Hypothalamus (tissue), 51 donors: ENCODE measurements at regions not wholly inside any gene's neighbourhood (a gene's known extent, or its start where the extent isn't known, plus 50 kb on each side); places are given as distances from the start of the nearest gene placed in this dataset.
A peak's percentile ranks its signal among the peaks of the same experiment; 100 is the strongest.
"Not testable (repeated sequence)": the region's sequence is repeated elsewhere in the genome, so short reads cannot be mapped to it uniquely, and the experiment has no call there.

Source experiments
- DNase-seq, 51 donors: peaks; one replicate each; lab custom pipeline; 2025; lab: John Stamatoyannopoulos, UW

DNA sequence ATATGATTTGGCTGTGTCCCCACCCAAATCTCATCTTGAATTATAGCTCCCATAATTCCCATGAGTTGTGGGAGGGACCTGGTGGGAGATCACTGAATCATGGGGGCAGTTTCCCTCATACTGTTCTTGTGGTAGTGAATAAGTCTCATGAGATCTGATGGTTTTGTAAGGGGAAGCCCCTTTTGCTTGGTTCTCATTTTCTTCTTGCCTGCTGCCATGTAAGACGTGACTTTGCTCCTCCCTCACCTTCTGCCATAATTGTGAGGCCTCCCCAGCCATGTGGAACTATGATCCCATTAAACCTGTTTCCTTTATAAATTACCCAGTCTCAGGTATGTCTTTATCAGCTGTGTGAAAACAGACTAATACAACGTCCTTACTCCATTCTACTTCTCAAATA, 108.5 kb upstream of the SCAF8 start:
- not testable (repeated sequence) for DNase-seq

DNA sequence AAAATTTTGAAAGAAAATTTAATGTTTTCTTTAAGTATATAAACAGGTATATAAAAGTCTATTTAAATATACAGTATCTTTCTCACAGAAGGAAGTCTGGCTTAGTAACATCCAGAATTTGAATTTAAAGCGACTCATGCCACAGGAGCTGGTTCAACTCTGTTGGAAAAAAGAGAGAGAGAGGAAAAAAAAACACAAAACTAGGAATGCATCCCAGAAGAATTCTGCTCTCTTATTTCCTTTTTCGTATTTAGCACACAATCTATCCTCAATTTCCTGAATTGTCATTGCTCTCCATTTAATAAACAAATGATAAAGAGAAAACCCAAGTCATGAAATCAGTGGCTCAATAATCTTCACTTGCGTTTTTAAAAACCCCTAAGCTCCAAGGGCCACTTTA, 107.5 kb upstream of the SCAF8 start:
- DNase-seq: no peak

DNA sequence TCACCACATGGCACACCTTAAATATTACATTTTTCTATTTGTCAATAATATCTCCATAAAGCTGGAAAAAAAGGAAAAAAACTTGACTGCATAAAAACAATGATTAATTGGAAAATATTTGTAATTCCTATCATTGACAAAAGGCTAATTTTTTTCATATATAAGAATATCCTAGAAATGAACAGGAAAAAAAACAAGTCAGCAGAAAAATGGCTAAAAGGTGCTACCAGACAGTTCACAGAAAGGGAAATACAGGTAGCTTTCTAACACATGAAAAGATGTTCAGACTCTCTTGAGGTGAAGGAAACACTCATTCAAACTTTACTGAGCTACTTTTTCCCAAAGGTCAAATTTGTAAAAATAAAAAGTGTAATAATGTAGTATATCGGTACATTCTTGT, 104.1 kb upstream of the SCAF8 start:
- DNase-seq: no peak

DNA sequence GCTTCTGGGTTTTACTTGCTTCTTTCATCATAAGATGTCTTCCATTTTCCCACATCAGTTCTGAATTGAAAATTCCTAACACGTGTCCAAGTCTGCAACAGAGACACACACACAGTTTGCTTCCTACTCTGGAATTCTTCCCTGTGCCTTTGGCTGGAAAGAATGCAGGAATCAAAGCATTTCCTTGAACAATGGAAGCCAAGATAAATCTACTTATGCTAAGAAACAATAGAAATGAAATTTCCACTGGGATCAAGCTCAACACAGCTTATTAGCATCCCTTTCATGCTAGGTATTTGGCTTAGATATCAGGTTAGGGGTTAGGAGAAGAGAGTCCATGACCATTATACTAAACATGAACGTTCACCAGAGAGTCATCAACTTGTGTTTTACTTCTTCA, 101.1 kb upstream of the SCAF8 start:
- no peak for DNase-seq

DNA sequence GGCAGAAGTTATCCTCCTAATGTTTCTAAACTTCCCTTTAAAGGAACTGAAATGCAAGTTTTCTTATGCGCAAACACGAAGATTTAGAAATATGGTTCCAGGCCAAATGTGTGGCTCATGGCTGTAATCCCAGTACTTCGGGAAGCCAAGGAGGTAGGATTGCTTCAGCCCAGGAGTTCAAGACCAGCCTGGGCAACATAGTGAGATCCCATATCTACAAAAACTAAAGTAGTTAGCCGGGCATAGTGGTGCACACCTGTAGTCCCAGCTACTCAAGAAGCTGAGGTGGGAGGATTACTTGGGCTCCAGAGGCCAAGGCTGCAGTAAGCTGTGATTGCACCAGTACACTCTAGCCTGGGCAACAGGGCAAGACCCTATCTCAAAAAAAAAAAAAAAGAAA, 95.8 kb upstream of the SCAF8 start:
- DNase-seq: no peak

DNA sequence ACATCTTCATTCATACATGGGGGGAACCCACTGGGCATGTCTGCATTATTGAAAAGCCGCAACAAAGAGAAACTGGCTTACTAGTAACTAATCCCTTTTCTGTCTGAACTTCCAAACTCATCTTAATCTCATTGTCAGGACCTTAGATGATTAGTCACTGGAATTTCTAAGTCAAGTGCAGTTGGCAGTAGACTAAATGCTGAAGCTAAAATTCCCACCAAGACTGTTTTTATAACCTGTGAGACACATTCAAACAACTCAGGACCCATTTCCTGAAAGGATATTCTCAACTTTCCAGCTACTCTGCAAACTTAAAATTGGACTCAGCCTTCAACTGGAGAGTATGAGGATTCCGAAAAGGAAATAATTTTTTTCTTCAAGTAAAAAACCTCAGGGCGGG, 94.8 kb upstream of the SCAF8 start:
- DNase-seq: no peak

DNA sequence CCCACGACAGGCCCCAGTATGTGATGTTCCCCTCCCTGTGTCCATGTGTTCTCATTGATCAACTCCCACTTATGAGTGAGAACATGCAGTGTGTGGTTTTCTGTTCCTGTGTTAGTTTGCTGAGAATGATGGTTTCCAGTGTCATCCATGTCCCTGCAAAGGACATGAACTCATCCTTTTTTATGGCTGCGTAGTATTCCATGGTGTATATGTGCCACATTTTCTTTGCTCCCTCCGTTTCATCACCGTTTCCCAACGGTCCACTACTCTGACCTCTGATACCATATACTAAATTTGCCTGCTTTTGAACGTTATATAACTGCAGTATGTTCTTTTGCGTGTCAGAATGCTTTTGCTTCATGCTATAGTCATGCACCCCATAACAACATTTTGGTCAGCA, 94.0 kb upstream of the SCAF8 start:
- not testable (repeated sequence) for DNase-seq

DNA sequence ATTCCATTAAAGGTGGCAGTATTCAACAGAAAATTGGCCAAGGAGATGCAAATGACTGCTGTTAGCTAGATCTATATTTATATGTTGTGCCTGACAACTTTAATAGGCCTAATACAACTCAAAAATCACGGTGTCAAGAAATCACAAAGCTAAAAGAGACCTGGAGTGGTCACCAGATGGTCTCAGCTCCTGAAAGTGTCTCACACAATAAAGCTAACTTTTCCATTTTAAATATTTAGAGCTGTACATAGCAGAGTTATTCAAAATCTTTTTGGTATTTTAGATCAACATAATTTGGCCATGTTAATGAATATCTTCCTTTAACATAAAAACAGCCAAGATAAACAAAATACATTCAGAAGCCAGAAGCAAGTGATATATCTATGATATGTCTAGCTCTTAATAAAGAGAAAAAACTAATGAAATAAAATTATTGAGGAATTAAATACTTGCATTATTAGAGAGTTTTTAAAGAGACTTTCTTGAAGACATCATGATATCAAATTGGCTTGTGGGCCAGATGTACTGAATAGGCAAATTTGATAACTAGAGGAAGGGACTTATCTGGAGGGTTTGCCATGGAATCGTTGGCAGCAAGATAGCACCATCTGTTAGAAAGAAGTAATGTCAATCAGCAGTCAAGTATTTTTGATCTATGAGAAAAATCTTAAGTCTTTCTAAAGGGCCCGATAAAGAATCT, 84.9 kb upstream of the SCAF8 start:
- DNase-seq: no peak

DNA sequence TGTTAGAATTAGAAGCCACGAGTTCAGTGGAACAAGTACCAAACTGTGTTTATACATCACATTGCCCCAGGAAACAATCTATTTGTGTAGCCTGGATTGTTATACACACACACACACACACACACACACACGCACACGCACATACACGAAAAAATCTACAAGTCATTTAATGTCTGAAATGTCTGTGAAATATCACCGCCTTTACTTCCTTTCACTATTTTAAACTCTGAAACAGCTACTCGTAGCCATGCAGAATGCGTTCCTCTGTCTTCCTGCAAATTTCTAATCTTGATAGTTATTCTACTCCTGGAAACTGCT, 84.4 kb upstream of the SCAF8 start:
- DNase-seq: no peak

DNA sequence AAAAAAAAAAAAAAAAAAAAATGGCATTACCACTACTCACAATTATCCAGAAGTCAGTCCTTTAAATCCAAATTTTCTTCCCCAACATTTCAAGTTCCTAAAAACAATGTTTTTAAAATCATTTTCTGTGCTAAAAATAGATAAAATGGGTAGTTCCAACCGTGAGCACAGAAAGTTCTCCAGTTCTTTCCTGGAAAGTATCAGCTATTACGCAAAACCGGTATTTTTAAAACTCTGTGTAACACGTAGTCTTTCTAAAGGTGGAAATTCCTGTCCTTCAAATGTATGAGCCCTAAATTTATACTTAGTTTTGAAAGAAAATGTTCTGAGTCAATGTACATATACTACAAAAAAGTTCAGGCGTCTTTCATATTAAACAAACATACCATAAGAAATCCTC, 83.5 kb upstream of the SCAF8 start:
- DNase-seq: no peak

DNA sequence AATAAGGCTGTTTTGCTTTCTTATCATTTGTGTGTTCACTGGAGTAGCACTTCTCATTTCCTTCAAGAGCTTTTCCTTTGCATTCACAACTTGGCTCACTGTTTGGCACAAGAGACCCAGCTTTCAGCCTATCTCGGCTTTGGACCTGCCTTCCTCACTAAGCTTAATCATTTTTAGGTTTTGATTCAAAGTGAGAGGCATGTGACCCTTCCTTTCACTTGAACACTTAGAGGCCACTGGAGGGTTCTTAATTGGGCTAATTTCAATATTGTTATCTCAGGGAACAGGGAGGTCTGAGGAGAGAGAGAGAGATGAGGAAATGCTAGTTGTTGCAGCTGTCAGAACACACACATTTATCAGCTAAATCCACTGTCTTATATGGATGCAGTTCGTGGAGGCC, 82.9 kb upstream of the SCAF8 start:
- no peak for DNase-seq

DNA sequence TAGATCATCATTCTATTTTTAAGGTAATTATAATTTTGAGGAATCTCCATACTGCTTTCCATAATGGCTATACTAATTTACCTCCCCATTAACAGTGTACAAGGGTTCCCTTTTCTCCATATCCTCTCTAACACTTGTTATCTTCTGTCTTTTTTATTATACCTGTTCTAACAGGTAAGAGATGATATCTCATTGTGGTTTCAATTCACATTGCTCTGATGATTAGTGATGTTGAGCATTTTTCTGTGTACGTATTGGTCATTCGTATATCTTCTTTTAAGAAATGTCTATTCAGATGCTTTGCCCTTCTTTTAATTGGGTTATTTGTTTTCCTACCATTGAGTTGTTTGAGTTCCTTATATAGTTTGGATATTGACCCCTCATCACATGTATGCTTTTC, 81.6 kb upstream of the SCAF8 start:
- DNase-seq: no peak

DNA sequence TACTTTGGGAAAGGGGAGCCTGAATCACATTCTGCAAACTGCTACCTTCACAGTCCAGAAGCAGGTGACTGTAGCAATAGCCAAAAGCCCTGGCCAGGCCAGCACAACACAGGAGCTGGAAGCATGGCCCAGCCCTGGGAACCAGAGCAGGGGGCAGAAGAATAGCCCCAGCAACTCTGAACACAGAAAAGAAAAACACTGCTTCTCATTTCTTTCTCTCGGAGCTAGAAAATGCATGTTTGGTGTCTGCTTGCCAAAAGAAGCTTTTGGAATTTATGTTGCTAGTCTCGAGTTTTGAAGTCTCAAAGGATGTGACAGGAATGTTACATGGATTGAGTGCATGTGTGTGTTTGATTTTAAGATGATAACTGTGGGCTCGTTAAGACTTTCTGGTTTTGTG, 79.8 kb upstream of the SCAF8 start:
- DNase-seq: no peak

DNA sequence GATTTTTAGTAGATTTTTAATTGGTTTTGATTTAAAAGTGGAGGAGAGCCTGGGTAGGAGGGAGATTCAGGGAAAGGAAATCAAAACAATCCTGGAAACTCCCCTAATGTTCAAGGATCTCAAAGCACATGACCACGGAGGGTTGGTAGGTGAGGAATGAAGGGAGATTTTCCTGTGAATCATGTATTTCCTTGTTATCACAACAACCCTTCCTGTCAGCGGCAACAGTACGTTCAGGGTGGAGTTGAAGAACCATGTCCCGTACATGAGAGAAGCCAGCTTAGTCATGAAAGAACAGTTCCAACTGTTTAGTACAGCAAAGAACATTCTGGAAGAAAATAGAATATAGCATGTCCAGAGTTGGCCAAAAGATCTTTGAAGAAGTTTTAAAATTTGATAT, 79.4 kb upstream of the SCAF8 start:
- DNase-seq: no peak

DNA sequence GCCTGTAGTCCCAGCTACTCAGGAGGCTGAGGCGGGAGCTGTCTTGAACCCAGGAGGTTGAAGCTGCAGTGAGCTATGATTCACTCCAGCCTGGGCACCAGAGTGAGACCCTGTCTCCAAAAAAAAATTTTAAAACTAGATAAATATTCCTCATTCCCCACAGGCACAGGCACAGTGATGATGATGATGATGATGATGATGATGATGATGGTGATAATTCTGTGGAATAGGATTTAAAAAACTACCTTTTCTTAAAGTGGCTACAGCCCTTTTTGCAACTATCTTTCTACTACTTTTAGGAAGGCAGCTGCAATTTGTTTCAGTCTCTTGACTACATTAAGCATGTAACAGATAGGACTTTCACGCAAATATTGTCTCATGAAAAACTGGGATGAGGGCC, 76.6 kb upstream of the SCAF8 start:
- no peak for DNase-seq

DNA sequence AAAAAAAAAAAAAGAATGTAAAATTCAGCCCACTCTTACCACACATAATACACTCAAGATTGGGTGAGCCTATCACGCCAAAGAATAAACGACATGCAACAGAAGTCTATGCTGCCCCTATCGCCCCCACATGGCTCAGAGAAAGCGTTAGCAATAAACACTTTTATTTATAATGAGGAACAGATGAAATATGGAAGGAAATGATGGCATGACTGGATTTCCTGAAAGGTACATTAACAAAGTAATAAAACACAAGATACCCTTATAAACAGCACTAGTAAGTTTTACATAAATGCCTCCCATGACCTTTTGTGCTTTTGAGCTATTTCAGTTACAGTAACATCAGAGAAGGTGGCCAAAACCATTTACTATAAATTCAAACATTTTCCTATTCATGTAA, 71.4 kb upstream of the SCAF8 start:
- DNase-seq: no peak

DNA sequence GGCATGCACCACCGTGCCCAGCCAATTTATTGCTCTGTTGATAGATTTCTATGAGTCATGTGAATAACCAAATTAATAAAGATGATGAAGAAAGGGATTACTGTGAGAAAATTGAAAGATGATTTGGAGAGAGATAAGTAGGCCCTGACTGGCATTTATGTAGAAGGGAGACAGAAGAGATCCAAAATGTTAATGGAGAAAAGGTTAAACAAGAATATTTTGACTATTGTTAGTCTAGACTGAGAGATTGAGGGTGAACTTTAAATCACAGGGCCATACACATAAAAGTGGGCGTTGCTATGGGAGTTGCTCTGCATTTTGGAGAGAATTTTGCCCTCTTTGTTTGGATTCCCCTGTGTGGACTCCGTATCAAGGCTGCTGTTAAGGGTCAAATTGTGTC, 68.9 kb upstream of the SCAF8 start:
- no peak for DNase-seq

DNA sequence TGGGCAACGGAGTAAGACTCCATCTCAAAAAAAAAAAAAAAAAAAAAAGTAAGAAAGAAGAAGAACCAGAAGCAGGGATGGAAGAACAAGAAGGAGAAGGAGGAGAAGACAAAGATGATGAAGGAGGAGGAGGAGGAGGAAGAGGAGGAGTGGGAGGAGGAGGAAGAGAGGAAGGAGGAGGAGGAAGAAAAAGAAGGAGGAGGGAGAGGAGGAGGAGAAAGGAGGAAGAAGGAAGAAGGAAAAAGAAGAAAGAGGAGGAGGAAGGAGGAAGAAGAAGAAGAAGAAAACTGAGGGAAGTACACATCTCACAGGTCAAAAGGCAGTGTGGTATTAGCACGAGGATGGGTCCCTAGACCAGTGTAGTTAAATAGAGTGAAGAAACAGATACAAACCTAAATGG, 65.1 kb upstream of the SCAF8 start:
- no peak for DNase-seq

DNA sequence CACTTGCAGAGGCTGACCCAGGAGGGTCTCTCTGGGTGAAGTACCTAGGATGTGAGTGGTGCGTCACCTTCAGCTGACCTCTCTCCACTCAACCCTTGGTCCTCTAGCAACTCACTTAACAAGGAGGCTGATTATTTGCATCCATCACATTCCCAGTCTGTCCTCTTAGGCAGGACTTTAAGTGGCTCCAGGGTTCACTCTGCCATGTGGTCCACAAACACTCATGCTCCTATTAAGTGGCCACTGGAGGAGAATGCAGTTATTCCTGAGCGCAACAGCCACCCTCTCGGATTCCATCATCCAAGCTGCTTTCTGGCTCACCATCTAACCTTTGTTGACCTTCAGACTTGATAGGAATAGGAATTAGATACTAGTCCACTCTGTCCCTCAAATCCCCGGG, 61.1 kb upstream of the SCAF8 start:
- DNase-seq: no peak

DNA sequence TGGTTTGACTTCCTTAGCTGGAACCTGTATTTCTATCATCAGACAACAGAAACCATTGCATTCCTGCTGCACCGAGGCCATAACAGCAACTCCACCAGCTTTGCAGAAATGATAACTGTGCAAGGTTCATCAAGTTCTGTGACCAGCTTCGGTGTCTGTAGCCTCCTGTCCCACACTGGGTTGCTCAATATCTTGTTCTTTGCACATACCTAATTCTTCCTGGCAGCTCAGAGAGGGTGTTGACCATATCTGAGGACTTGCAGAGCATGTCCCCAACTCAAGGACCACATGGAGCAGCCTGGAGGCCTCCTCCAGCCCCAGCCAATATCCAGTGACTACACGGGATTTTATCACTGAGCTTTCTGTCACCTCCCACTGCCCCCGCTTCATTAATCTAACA, 59.3 kb upstream of the SCAF8 start:
- no peak for DNase-seq

DNA sequence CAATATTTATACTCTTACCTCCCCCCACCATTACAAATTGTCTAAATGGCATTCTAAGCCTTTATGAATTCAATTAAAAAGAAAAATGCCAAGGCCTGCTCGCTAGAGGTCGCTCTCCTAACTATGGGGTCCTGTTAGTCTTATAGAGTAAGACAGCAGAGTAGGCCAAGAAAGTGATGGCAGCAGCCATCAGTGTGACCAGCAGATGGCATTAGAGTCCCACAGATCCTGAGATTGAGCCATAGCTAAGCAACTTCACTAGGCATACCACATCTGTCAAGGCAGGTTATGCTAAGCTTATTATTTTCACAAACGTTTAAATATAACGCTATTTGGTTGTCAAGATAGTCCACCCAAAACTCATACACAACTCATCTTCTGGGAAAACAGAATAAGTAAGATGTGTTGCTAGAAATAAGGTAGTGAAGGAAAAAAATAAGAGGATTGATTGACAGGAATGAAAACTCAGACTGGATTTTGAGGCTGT, 57.6 kb upstream of the SCAF8 start:
- peak in 47 of 51 donors; percentile 11 to 94 (median 70) for DNase-seq

DNA sequence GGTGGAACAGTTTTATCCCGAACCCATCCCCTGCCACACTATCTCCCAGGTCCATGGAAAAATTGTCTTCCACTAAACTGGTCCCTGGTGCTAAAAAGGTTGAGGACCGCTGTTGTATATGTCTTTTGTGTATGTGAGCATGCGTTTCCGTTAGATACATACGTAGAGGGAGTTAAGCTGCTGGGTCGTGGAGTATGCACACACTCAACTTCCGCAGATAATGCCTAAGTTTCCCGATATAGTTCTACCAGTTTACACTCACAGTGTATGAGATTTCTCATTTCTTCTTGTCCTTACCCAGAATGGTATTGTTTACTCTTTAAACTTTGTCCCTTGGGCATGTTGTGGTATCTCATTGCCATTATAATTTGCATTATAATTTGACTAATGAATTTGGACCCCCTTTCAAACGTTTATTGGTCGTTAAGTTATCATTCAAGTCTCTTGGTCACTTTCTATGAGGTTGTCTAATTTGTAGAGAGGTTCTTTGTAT, 50.5 kb upstream of the SCAF8 start:
- DNase-seq: no peak
